Gastroesophageal sphincter (tissue), 4 donors: ENCODE measurements at regions not wholly inside any gene's neighbourhood (a gene's known extent, or its start where the extent isn't known, plus 50 kb on each side); places are given as distances from the start of the nearest gene placed in this dataset.

ENCODE experiments used
- ATAC-seq: fragments of 150-250 bp; one replicate; pipeline ENCODE4 v1.9.1; 2016; ENCODE audit warnings: mild to moderate bottlenecking, moderate library complexity
- H3K27ac ChIP-seq, 4 donors: fragments of 200-600 bp; sonication (generic) in 3 of 4; 1 replicate in 3 of 4; 2 replicates in 1 of 4; pipeline ENCODE4 v1.5.1; 2016 to 2019
- H3K27me3 ChIP-seq: fragments of 200-600 bp; sonication (generic); one replicate; pipeline ENCODE4 v1.5.1; 2019
- H3K36me3 ChIP-seq, 2 donors: fragments of 200-600 bp; sonication (generic); one replicate each; pipeline ENCODE4 v1.5.1; 2019; ENCODE audit warnings: control low read depth in 1 of 2
- H3K4me1 ChIP-seq, 3 donors: fragments of 200-600 bp; sonication (generic); 1 replicate in 2 of 3; 2 replicates in 1 of 3; pipeline ENCODE4 v1.5.1; 2016 to 2019; ENCODE audit warnings: control low read depth in 2 of 3
- H3K4me3 ChIP-seq, 2 donors: fragments of 200-600 bp; sonication (generic); one replicate each; pipeline ENCODE4 v1.5.1; 2019; ENCODE audit warnings: mild to moderate bottlenecking in 1 of 2, moderate library complexity in 1 of 2
- H3K9me3 ChIP-seq, 3 donors: fragments of 200-600 bp; sonication (generic); one replicate each; pipeline ENCODE4 v1.5.1; 2017 to 2019; ENCODE audit warnings: control low read depth in 2 of 3
- EP300 ChIP-seq: sonication (generic); formaldehyde crosslinking; IDR thresholded peaks from one replicate; pipeline ENCODE4 v1.6.1; 2017; ENCODE audit warnings: antibody characterized with exemption, mild to moderate bottlenecking
- POLR2A ChIP-seq, 2 donors: fragments of 450-650 bp; IDR thresholded peaks; one replicate each; pipeline ENCODE4 v1.6.1; 2017; ENCODE audit warnings: antibody characterized with exemption in 2 of 2, mild to moderate bottlenecking in 2 of 2, moderate library complexity in 1 of 2
- POLR2AphosphoS5 ChIP-seq: sonication (generic); formaldehyde crosslinking; IDR thresholded peaks from one replicate; pipeline ENCODE4 v1.6.1; 2017; ENCODE audit warnings: antibody characterized with exemption
- WGBS, 2 donors: methylation state at CpG; one replicate each; pipeline ENCODE4 v1.1.5; 2018; ENCODE audit warnings: low coverage in 1 of 2; 5-methylcytosine and 5-hydroxymethylcytosine counted together
- TF ChIP-seq, protein P1 (sequence below), 4 experiments: fragments of 200-600 bp in 2 of 4; fragments of 450-650 bp in 2 of 4; sonication (generic) in 1 of 4; IDR thresholded peaks; one replicate each; pipeline ENCODE4 v1.5.1; 2017 to 2019; ENCODE audit warnings: antibody characterized with exemption in 4 of 4, mild to moderate bottlenecking in 2 of 4, moderate library complexity in 2 of 4

- 96 to 100% methylated on average over 3 of the region's 3 CpGs for WGBS, 2 donors
- no peak overlapping the region for H3K27ac ChIP-seq
- H3K4me3 ChIP-seq = no peak overlapping the region
- H3K4me1 ChIP-seq = peaks cover 0 to 34% (median 18%) of the 10 kb centered on the region in 3 donors
- no peaks in the 10 kb centered on the region for H3K9me3 ChIP-seq
- TF ChIP-seq POLR2AphosphoS5 = no peak
- no peak for TF ChIP-seq EP300
- no peak for TF ChIP-seq POLR2A (IDR thresholded peaks at IDR 0.05)
- TF ChIP-seq, protein P1, sequence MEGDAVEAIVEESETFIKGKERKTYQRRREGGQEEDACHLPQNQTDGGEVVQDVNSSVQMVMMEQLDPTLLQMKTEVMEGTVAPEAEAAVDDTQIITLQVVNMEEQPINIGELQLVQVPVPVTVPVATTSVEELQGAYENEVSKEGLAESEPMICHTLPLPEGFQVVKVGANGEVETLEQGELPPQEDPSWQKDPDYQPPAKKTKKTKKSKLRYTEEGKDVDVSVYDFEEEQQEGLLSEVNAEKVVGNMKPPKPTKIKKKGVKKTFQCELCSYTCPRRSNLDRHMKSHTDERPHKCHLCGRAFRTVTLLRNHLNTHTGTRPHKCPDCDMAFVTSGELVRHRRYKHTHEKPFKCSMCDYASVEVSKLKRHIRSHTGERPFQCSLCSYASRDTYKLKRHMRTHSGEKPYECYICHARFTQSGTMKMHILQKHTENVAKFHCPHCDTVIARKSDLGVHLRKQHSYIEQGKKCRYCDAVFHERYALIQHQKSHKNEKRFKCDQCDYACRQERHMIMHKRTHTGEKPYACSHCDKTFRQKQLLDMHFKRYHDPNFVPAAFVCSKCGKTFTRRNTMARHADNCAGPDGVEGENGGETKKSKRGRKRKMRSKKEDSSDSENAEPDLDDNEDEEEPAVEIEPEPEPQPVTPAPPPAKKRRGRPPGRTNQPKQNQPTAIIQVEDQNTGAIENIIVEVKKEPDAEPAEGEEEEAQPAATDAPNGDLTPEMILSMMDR (IDR thresholded peaks at IDR 0.05) = no peak
- H3K36me3 ChIP-seq = no peaks in the 10 kb centered on the region
- H3K27me3 ChIP-seq = no peaks in the 10 kb centered on the region
- ATAC-seq = no peak
Observed at GRCh38 chr7:126368-126767, 66.0 kb upstream of the FAM20C start.

GRCh38 chr7:127064-127598 is 65.2 kb upstream of the FAM20C start:
- TF ChIP-seq POLR2AphosphoS5 (no peak), EP300 (no peak), POLR2A (IDR thresholded peaks at IDR 0.05) (no peak)
- TF ChIP-seq, protein P1 (IDR thresholded peaks at IDR 0.05) = no peak
- H3K27me3 ChIP-seq = no peaks in the 10 kb centered on the region
- ATAC-seq = no peak
- no peaks in the 10 kb centered on the region for H3K36me3 ChIP-seq
- no peak overlapping the region for H3K27ac ChIP-seq
- WGBS, 2 donors = 100% methylated on average over 2 of the region's 14 CpGs; no CpG with 5 or more reads in 1 of the 2 donors
- peaks cover 0 to 41% (median 20%) of the 10 kb centered on the region in 3 donors for H3K4me1 ChIP-seq
- no peaks in the 10 kb centered on the region for H3K9me3 ChIP-seq
- no peak overlapping the region for H3K4me3 ChIP-seq

DNA sequence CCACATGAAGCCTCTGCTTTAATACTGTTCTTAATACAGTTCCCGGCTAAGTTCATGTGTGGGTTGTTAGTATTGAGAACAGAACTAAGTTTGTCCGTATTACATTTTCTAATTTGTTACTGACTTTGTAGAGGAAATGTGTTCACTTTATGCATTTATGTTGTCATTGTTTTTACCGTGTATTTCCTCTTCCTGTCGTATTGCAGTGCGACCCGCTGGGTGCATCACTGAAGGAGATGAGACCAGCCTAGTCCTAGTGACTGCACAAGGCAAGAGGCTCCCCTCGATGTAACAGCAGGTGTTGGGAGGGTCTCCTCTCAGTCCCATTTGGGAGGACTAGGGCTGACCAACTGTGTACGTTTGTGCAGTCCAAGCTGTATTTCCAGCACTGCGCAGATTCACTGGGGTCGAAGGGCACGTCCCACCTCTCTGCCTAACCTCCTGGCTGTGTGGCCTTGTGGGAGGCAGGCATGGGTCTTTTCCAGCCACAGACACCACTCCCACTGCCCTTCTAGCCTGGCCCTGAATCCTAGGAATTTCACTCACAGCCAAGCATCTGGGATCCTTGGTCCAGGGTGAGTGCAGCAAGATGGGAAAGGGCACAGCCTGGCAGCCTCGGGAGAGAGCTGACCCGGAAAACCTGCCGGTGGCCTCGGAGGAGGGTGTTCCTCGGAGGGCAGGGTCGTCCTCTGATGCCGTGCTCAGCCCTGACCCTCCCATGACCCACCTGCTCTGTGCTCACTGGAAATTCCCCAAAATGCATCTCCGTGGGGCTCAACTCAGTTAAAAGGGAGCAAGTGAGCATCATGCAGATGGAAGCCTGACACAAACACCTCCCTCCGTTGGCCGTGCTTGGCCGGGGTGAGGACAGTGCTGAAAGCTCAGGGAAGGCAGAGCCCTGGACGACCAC is 63.9 kb upstream of the FAM20C start:
- H3K9me3 ChIP-seq = no peaks in the 10 kb centered on the region
- 48 to 60% methylated on average over 6 to 9 of the region's 23 CpGs for WGBS, 2 donors
- H3K27me3 ChIP-seq = no peaks in the 10 kb centered on the region
- TF ChIP-seq EP300 = no peak
- TF ChIP-seq POLR2A (IDR thresholded peaks at IDR 0.05) = no peak
- TF ChIP-seq POLR2AphosphoS5 = no peak
- TF ChIP-seq, protein P1 (IDR thresholded peaks at IDR 0.05) = no peak
- no peak for ATAC-seq
- peak overlapping the region in 2 of 4 donors; percentile 63 to 80 for H3K27ac ChIP-seq
- H3K36me3 ChIP-seq = no peaks in the 10 kb centered on the region
- H3K4me1 ChIP-seq = peaks cover 0 to 46% (median 20%) of the 10 kb centered on the region in 3 donors
- no peak overlapping the region for H3K4me3 ChIP-seq

- no peaks in the 10 kb centered on the region for H3K9me3 ChIP-seq
- H3K36me3 ChIP-seq = no peaks in the 10 kb centered on the region
- WGBS, 2 donors = 4 to 38% methylated on average over 9 to 11 of the region's 22 CpGs
- peak overlapping the region in 3 of 4 donors; percentile 63 to 80 (median 72) for H3K27ac ChIP-seq
- TF ChIP-seq EP300 = no peak
- peak; percentile 16 for TF ChIP-seq POLR2AphosphoS5
- peak; percentile 76 for ATAC-seq
- peak overlapping the region; percentile 1 to 18 for H3K4me3 ChIP-seq
- H3K4me1 ChIP-seq = peaks cover 0 to 46% (median 20%) of the 10 kb centered on the region in 3 donors
- no peaks in the 10 kb centered on the region for H3K27me3 ChIP-seq
Observed at GRCh38 chr7:129366-130221, 62.8 kb upstream of the FAM20C start.

DNA sequence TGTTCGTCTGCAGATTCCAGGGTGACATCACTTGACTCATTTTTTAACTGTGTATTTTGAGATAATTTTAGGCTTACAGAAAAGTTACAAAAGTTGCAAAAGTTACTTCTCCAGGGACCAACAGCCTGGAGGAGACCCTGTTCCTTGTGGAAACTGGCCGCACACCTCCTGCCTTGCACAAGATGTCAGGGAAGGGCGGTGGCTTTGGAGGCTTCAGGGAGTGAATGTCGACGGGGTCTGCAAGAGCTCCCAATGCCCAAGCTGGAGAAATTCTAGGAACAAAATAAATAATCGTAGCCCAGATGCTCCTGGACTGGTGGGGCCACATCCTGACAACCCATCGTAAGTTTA is 62.2 kb upstream of the FAM20C start:
- peak; percentile 60 for ATAC-seq
- 10 to 41% methylated on average over 2 to 4 of the region's 7 CpGs for WGBS, 2 donors
- TF ChIP-seq POLR2AphosphoS5 (no peak), POLR2A (IDR thresholded peaks at IDR 0.05) (no peak), EP300 (no peak)
- TF ChIP-seq, protein P1 (IDR thresholded peaks at IDR 0.05) = no peak
- Histone ChIP-seq H3K9me3 (no peaks in the 10 kb centered on the region), H3K27ac (peak overlapping the region in 3 of 4 donors; percentile 63 to 80 (median 72)), H3K4me1 (peaks cover 0 to 46% (median 20%) of the 10 kb centered on the region in 3 donors), H3K36me3 (no peaks in the 10 kb centered on the region), H3K27me3 (no peaks in the 10 kb centered on the region), H3K4me3 (peak overlapping the region in 1 of 2 donors; percentile 18)
